Neural progenitor cell (in vitro differentiated cells): ENCODE measurements at regions not wholly inside any gene's neighbourhood (a gene's known extent, or its start where the extent isn't known, plus 50 kb on each side); places are given as distances from the start of the nearest gene placed in this dataset.

ENCODE experiments used
- EZH2 ChIP-seq: fragments of 200-600 bp; sonication (generic); IDR thresholded peaks from 2 replicates; pipeline ENCODE4 v1.6.1; 2017; ENCODE audit warnings: antibody characterized with exemption, mild to moderate bottlenecking, moderate library complexity
- TF ChIP-seq, protein P1 (sequence below): fragments of 200-600 bp; sonication (generic); IDR thresholded peaks from 2 replicates; pipeline ENCODE4 v1.5.1; 2017; ENCODE audit warnings: antibody characterized with exemption, mild to moderate bottlenecking

DNA sequence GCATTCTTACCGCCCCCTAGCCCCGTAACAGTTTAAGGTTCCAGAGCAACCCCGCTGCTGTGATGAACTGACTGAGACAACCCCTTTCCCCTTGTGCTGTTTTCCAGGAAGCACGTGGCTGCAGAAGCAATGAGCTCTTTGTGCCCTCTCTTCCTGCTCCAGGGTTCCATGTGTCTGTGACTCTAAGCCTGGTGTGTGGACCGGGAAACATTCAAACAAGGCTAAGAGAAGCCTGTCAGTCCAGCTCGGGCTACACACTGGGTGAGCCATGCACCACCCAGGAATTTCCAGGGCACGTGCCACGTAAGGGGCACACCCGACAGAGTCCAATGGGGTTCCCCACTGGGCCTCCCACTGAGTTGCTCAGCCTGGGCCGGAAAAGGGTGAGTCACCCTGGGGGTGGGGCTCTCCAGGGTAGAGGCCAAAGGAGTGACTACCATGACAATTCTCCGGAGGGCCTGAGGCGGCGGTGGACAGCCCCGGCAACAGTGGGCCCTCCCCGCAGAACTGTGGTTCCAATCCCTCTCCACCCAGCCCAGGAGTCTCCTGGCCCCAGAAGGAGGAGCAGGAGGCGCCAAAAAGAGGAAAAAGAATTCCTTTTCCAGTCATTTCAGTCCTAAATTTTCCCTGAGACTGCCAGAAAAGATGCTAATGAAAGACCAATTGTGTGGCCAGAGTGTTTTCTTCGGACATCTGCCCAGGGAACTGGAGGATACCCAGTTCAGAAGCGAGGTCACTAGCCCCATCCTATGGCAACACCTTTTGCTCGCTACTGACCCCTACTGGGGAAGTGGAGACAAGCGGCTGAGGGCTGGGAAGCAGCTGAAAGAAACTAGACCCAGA, 157.8 kb upstream of the SLC1A4 start:
- TF ChIP-seq, protein P1, sequence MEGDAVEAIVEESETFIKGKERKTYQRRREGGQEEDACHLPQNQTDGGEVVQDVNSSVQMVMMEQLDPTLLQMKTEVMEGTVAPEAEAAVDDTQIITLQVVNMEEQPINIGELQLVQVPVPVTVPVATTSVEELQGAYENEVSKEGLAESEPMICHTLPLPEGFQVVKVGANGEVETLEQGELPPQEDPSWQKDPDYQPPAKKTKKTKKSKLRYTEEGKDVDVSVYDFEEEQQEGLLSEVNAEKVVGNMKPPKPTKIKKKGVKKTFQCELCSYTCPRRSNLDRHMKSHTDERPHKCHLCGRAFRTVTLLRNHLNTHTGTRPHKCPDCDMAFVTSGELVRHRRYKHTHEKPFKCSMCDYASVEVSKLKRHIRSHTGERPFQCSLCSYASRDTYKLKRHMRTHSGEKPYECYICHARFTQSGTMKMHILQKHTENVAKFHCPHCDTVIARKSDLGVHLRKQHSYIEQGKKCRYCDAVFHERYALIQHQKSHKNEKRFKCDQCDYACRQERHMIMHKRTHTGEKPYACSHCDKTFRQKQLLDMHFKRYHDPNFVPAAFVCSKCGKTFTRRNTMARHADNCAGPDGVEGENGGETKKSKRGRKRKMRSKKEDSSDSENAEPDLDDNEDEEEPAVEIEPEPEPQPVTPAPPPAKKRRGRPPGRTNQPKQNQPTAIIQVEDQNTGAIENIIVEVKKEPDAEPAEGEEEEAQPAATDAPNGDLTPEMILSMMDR = peak; percentile 89
- no peak for TF ChIP-seq EZH2
